SJSA1 (cell line): ENCODE measurements at regions not wholly inside any gene's neighbourhood (a gene's known extent, or its start where the extent isn't known, plus 50 kb on each side); places are given as distances from the start of the nearest gene placed in this dataset.
"Not testable (repeated sequence)": the region's sequence is repeated elsewhere in the genome, so short reads cannot be mapped to it uniquely, and the experiment has no call there.

ENCODE experiments used
- DNase-seq, 2 experiments: peaks; one replicate each; pipeline ENCODE4 v3.0.0-alpha.2; 2015 to 2020; ENCODE audit warnings: low spot score in 2 of 2, low read depth in 1 of 2
- H3K27ac ChIP-seq: fragments of 250-450 bp; sonication (Bioruptor Pico); 2 replicates; pipeline ENCODE4 v1.5.1; 2020; ENCODE audit warnings: mild to moderate bottlenecking, moderate library complexity
- H3K27me3 ChIP-seq: fragments of 250-450 bp; sonication (Bioruptor Pico); replicated peaks from 2 replicates; pipeline ENCODE4 v1.5.1; 2020; ENCODE audit warnings: mild to moderate bottlenecking, moderate library complexity
- H3K36me3 ChIP-seq: fragments of 250-450 bp; sonication (Bioruptor Pico); 2 replicates; pipeline ENCODE4 v1.5.1; 2020; ENCODE audit warnings: mild to moderate bottlenecking
- H3K4me1 ChIP-seq: fragments of 250-450 bp; sonication (Bioruptor Pico); replicated peaks from 2 replicates; pipeline ENCODE4 v1.6.1; 2021; ENCODE audit warnings: mild to moderate bottlenecking
- H3K4me3 ChIP-seq: fragments of 250-450 bp; sonication (Bioruptor Pico); 2 replicates; pipeline ENCODE4 v1.5.1; 2020; ENCODE audit warnings: mild to moderate bottlenecking
- H3K9me3 ChIP-seq: fragments of 250-450 bp; sonication (Bioruptor Pico); replicated peaks from 2 replicates; pipeline ENCODE4 v1.5.1; 2020; ENCODE audit warnings: mild to moderate bottlenecking

DNA sequence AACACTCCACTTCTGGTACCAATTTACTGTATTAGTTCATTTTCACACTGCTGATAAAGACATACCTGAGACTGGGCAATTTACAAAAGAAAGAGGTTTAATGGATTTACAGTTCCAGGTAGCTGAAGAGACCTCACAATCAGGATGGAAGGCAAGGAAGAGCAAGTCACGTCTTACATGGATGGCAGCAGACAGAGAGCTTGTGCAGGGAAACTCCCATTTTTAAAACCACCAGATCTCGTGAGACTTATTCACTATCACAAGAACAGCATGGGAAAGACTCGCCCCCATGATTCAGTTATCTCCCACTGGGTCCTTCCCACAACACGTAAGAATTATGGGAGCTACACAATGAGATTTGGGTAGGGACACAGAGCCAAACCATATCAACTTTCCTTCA, 119.0 kb downstream of the ZIC4 start:
- H3K36me3 ChIP-seq, H3K27me3 ChIP-seq, H3K27ac ChIP-seq, H3K4me3 ChIP-seq, H3K9me3 ChIP-seq, H3K4me1 ChIP-seq, DNase-seq: not testable (repeated sequence)

DNA sequence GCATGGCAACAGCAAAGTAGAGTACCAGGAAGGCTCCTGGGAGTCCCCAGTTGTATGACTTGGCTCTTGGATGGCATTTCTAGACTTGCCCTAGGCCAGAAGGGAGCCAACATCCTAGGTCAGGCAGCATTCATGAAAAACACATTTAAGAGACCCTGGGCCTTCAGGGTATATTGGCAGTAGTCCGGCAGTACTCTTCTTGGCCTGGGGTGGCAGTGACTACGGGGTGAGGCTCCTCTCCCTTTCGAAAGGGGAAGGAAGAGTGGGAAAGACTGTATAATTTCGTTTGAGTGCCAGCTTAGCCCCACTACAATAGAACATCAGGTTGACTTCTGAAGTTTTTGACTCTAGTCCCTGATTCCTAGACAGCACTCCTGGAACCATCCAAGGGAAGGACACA, 136.4 kb downstream of the ZIC4 start:
- Histone ChIP-seq H3K36me3 (no peaks in the 10 kb centered on the region), H3K4me1 (no peaks in the 10 kb centered on the region), H3K27me3 (no peaks in the 10 kb centered on the region), H3K27ac (no peak overlapping the region), H3K9me3 (no peaks in the 10 kb centered on the region), H3K4me3 (no peak overlapping the region)
- no peak for DNase-seq

DNA sequence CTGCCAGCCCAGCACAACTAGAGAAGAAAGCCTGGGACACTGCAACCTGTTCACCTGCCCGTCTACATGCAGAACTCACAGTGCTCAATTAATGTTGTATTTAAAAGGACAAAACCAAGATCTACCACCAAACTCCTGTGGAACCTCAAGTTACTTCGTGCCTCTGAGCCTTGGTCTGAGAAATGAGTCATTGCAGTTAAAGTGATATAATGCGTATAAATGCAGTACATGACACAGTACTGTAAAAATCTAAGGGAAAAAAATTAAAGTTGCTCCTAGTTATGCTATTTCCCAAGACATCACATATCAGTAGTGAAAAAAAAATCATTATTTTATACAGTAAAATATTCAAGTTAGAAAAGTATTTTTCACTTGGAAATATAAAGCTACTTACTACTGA, 138.9 kb downstream of the ZIC4 start:
- DNase-seq: no peak
- H3K4me1 ChIP-seq: no peaks in the 10 kb centered on the region
- H3K27me3 ChIP-seq: no peaks in the 10 kb centered on the region
- no peak overlapping the region for H3K27ac ChIP-seq
- H3K9me3 ChIP-seq: no peaks in the 10 kb centered on the region
- H3K36me3 ChIP-seq: no peaks in the 10 kb centered on the region
- H3K4me3 ChIP-seq: no peak overlapping the region

DNA sequence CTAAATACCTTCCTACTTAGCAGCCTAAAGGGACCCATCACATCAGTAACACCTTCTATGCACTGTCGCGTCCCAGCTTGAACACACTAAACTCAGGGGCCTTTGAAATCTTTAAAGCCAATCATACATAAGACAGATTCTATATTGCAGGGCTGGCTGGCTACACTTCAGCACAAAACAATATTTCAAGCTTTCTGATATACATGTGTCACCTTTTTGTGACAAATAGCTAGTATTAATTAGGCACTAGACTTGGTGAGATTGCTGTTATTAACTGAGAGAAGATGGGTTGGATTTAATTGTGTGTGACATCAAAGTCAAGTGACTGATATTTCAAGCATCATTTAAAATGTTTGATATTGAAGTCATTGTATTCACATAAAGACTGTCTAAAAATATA, 148.4 kb downstream of the ZIC4 start:
- Histone ChIP-seq H3K27ac (no peak overlapping the region), H3K4me1 (no peaks in the 10 kb centered on the region), H3K27me3 (no peaks in the 10 kb centered on the region), H3K36me3 (no peaks in the 10 kb centered on the region), H3K4me3 (no peak overlapping the region), H3K9me3 (no peaks in the 10 kb centered on the region)
- DNase-seq: no peak

DNA sequence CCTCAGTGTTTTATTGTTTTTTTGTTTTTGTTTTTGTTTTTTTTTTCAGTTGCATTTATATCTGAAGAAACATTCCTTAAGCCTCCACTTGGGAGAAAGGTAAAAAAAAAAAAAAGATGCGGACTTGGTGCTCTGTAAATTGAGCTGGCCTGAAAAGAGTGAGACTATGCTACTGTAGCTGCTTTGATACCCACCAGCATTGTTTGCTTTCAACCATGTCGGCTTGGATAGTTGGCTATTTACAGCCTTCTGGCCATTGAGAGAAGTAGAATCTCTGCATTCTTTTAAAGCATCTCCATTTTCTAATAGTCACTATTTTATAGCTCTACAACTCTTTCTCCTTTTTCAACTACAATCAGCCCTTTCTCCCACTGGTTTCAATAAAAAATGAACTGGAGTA, 149.6 kb downstream of the ZIC4 start:
- no peak overlapping the region for H3K27ac ChIP-seq
- H3K36me3 ChIP-seq: no peaks in the 10 kb centered on the region
- DNase-seq: no peak
- H3K9me3 ChIP-seq: no peaks in the 10 kb centered on the region
- H3K4me1 ChIP-seq: no peaks in the 10 kb centered on the region
- no peak overlapping the region for H3K4me3 ChIP-seq
- no peaks in the 10 kb centered on the region for H3K27me3 ChIP-seq

DNA sequence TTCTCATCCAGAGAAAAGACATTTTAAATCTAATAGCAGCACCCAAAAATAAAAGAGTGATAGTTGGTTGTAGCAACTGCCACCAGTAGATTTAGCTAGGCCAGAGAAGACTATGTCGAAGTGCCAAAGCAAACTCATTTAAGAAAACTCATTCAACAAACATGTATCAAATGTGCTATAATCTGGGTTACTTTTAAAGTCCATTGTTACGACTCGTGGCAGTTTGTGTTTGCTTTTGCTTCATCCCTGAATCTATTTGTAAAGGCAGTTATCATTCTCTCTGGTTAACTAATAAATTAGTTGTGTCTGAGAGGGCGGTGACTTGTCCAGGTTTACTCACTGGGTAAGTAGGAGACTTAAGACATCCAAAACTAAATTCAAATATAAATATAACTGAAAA, 159.4 kb downstream of the ZIC4 start:
- no peak overlapping the region for H3K27ac ChIP-seq
- no peaks in the 10 kb centered on the region for H3K4me1 ChIP-seq
- H3K36me3 ChIP-seq: no peaks in the 10 kb centered on the region
- H3K9me3 ChIP-seq: no peaks in the 10 kb centered on the region
- no peak overlapping the region for H3K4me3 ChIP-seq
- no peaks in the 10 kb centered on the region for H3K27me3 ChIP-seq
- no peak for DNase-seq

DNA sequence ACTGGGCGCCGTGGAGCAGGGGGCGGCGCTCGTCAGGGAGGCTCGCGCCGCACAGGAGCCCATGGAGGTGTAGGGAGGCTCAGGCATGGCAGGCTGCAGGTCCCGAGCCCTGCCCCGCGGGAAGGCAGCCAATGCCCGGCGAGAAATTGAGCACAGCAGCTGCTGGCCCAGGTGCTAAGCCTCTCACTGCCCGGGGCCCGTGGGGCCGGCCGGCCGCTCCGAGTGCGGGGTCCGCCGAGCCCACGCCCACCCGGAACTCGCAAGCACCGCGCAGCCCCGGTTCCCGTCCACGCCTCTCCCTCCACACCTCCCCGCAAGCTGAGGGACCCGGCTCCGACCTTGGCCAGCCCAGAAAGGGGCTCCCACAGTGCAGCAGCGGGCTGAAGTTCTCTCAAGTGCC, 160.7 kb downstream of the ZIC4 start:
- not testable (repeated sequence) for H3K36me3 ChIP-seq, DNase-seq, H3K27ac ChIP-seq, H3K4me3 ChIP-seq, H3K4me1 ChIP-seq, H3K27me3 ChIP-seq, H3K9me3 ChIP-seq

DNA sequence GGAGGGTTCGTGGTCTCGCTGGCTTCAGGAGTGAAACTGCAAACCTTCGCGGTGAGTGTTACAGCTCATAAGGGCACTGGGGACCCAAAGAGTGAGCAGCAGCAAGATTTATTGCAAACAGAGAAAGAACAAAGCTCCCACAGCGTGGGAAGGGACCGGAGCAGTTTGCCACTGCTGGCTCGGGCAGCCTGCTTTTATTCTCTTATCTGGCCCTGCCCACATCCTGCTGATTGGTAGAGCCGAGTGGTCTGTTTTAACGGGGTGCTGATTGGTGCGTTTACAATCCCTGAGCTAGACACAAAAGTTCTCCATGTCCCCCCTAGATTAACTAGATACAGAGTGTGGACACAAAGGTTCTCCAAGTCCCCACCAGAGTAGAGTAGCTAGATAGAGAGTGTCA, 161.3 kb downstream of the ZIC4 start:
- not testable (repeated sequence) for H3K4me3 ChIP-seq, H3K27me3 ChIP-seq, H3K27ac ChIP-seq, H3K9me3 ChIP-seq, H3K4me1 ChIP-seq, H3K36me3 ChIP-seq, DNase-seq

DNA sequence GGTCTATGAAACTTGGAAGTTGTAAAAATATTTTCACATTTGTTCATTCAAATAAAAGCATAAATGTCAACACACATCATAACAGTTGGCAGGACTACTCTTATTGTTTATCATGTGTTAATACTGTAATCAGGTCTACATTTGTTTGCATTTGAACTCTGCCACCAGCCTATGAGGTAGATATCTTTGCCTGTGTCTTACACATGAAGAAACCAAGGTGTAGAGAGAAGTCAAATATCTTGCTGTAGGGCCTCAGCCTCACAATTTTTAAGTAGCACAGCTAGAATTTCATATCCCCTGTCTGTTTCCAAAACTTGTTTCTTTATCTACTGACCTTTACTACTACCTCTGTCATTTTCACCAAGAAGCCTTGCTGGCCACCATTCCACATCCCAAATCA, 161.9 kb downstream of the ZIC4 start:
- H3K9me3 ChIP-seq: no peaks in the 10 kb centered on the region
- no peak overlapping the region for H3K4me3 ChIP-seq
- H3K27ac ChIP-seq: no peak overlapping the region
- H3K36me3 ChIP-seq: no peaks in the 10 kb centered on the region
- DNase-seq: no peak
- no peaks in the 10 kb centered on the region for H3K4me1 ChIP-seq
- no peaks in the 10 kb centered on the region for H3K27me3 ChIP-seq

DNA sequence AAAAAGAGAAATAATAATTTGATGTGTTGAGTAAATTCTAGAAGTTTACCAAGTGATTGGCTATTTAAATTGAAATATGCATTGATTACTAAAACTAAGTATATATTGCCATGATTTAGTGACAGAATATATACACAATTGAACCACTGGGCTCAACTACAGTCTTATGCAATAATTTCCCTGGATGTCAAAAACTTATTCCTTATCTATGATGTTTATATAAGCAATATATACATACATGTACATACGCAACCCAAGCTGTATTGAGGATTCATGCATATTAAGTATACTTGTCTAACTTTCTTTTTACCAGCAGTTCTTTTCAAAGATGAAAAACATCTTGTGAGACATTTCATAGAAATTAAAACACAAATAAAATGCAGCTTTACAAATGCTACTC, 165.8 kb downstream of the ZIC4 start:
- Histone ChIP-seq H3K27ac (no peak overlapping the region), H3K4me1 (no peaks in the 10 kb centered on the region), H3K4me3 (no peak overlapping the region), H3K27me3 (no peaks in the 10 kb centered on the region), H3K36me3 (no peaks in the 10 kb centered on the region), H3K9me3 (no peaks in the 10 kb centered on the region)
- DNase-seq: no peak

DNA sequence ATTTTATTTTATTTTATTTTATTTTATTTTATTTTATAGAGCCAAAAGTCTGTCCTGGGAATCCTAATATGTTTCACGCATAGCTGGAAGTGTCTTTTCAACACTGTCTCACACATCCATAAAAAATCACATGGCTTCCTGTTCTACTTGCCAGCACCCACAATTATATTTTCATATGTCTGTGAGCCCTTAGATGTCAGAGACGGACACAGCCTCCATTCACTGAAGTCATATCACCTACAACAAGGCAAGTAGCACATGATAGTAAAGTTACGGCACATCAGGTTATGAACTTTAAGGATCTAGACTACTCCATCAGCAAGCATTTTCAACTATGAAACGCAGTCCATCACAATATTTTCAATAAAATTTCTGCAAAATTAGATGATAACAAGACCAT, 168.4 kb downstream of the ZIC4 start:
- no peak overlapping the region for H3K27ac ChIP-seq
- no peak for DNase-seq
- no peaks in the 10 kb centered on the region for H3K4me1 ChIP-seq
- no peaks in the 10 kb centered on the region for H3K36me3 ChIP-seq
- no peaks in the 10 kb centered on the region for H3K9me3 ChIP-seq
- H3K27me3 ChIP-seq: no peaks in the 10 kb centered on the region
- no peak overlapping the region for H3K4me3 ChIP-seq

DNA sequence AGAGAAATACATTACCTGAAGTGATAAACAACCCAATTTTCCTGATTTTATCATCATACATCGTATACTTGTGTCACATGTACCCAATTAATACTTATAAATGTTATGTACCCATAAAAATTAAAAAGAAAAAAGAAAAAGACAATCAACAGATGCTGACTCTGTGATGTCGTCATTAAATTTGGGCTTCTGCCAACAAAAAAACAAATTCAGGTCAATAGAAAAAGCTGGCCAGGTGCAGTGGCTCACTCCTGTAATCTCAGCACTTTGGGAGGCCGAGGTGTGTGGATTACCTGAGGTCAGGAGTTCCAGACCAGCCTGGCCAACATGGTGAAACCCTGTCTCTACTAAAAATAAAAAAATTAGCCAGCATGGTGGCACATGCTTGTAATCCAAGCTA, 174.4 kb downstream of the ZIC4 start:
- H3K4me1 ChIP-seq, H3K36me3 ChIP-seq, H3K4me3 ChIP-seq, H3K27me3 ChIP-seq, H3K27ac ChIP-seq, DNase-seq, H3K9me3 ChIP-seq: not testable (repeated sequence)

DNA sequence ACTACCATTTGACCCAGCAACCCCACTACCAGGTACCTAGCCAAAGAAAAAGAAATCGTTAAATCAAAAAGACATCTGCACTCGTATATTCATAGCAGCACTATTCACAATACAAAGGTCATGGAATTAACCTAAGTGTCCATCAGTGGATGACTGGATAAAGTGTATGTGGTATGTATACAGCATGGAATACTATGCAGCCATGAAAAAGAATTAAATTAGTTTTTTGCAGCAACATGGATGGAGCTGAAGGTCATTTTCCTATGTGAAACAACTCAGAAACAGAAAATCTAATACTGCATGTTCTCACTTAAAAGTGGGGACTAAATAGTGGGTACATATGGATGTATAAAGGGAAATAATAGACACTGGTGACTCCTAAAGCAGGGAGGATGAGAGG, 175.2 kb downstream of the ZIC4 start:
- no peaks in the 10 kb centered on the region for H3K4me1 ChIP-seq
- H3K27ac ChIP-seq: no peak overlapping the region
- H3K9me3 ChIP-seq: no peaks in the 10 kb centered on the region
- H3K4me3 ChIP-seq: no peak overlapping the region
- H3K36me3 ChIP-seq: no peaks in the 10 kb centered on the region
- no peaks in the 10 kb centered on the region for H3K27me3 ChIP-seq
- DNase-seq: no peak

DNA sequence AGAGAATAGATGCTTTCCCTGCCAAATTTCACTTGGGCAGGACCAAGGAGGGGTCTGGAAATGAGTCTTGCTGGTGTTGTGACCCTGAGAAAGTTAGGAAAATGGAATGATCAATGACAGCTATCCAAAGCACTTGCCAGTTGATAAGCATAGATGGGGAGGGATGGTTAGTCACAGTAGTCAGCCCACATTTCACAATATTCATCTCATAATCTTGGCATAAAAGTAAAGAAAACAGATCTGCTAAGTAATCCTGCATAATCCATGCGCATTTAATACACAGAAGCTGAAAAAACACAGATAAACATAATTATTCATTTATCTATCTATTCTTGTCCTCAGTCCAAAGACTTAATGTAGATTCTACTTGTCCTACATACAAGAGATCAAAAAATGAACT, 184.1 kb downstream of the ZIC4 start:
- Histone ChIP-seq H3K27ac (no peak overlapping the region), H3K36me3 (no peaks in the 10 kb centered on the region), H3K4me1 (no peaks in the 10 kb centered on the region), H3K4me3 (no peak overlapping the region), H3K27me3 (no peaks in the 10 kb centered on the region), H3K9me3 (no peaks in the 10 kb centered on the region)
- DNase-seq: no peak

DNA sequence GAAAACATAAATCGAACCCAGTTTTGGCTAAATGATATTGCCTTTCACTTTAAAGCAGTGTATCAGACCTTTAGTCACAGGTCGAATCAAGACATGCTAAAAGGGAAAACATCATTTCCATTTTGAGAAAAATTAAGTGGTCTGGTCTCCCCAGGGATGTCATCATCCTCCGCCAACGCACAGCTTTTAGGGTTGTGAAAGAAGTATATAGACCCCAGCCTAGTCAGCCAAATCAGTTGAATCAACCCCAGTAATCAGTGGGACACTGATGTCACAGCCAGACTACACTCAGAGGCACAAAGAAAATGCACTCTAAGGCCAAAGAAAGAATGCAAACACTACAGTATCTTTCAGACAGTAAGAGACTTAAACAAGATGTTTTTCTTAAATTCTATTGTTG, 187.4 kb downstream of the ZIC4 start:
- Histone ChIP-seq H3K36me3 (no peaks in the 10 kb centered on the region), H3K4me3 (no peak overlapping the region), H3K27ac (no peak overlapping the region), H3K9me3 (no peaks in the 10 kb centered on the region), H3K27me3 (no peaks in the 10 kb centered on the region), H3K4me1 (no peaks in the 10 kb centered on the region)
- no peak for DNase-seq
